ENCODE measurements at regions not wholly inside any gene's neighbourhood (a gene's known extent, or its start where the extent isn't known, plus 50 kb on each side); places are given as distances from the start of the nearest gene placed in this dataset.

DNA sequence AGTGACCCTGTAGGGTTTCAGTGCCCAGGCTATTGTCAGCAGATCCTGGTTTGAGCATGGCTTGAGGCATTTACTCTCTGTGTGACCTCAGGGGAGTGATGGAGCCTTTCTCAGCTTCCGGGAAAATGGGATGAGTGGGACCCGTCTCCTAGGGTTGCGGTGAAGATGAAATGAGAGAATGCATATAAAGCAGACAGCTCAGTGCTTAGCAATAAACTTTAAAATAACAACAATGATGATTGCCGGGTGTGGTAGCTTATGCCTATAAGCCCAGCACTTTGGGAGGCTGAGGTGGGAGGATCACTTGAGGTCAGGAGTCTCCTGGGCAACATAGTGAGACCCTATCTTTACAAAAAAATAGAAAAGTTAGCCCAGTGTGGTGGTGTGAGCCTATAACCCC lies 106.0 kb upstream of the MTHFD1L start (continued):
- TF ChIP-seq WT1 (tag by site-specific recombination; IDR thresholded peaks at IDR 0.05), result peak; percentile 59
- peak; percentile 55 for TF ChIP-seq ZBTB20 (tag by site-specific recombination; IDR thresholded peaks at IDR 0.05)

DNA sequence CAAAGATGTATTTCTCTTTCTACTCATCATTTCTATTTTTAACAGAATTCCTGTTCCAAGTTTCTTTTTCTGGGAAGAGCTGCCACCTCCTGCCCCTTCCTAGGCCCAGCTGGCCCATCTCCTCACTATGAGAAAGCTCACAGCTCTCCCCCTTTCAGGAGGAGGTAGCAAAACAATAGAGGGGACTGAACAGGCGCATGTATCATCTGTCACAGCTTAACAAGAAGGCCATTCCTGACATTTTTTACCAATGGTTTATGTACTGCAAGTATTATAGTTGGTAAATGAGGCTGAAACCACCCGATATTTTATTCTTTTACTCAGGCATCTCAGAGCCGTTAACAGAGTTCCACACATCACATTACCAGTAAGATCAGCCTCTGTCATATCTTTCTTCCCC lies 103.7 kb upstream of the MTHFD1L start:
- Histone ChIP-seq H3K4me1 (ENCODE audit: control insufficient read depth, insufficient read depth, low read length) (peaks cover 28% of the 10 kb centered on the region), H3K4me3 (ENCODE audit: low read depth, low read length) (no peak overlapping the region), H3K9me3 (ENCODE audit: control insufficient read depth, insufficient read depth, low read depth, low read length) (no peaks in the 10 kb centered on the region), H3K36me3 (ENCODE audit: control insufficient read depth in 2 of 2, insufficient read depth in 1 of 2, low read length in 2 of 2) (no peaks in the 10 kb centered on the region), H3K27ac (ENCODE audit: extremely low read depth, low read depth, low read length) (no peak overlapping the region)
- CTCF ChIA-PET, result interaction anchor here (0.6 to 1.5 kb wide), 3 partner anchors 12 to 343 kb away, joined by 3 to 4 read pairs (median 3); no protein-coding TSS in a partner anchor
- POLR2A ChIA-PET, result no interaction called here
- TF ChIP-seq ZNF214 (tag by site-specific recombination; IDR thresholded peaks at IDR 0.05; ENCODE audit: borderline replicate concordance) (no peak), ZNF433 (tag by site-specific recombination; IDR thresholded peaks at IDR 0.05; ENCODE audit: low read depth) (no peak), ZNF211 (tag by site-specific recombination; IDR thresholded peaks at IDR 0.05; ENCODE audit: low read depth) (no peak), ZNF654 (tag by site-specific recombination; IDR thresholded peaks at IDR 0.05; ENCODE audit: low read depth) (no peak), ZFP3 (tag by site-specific recombination; IDR thresholded peaks at IDR 0.05; ENCODE audit: low read depth) (no peak), ZNF146 (tag by site-specific recombination; IDR thresholded peaks at IDR 0.05) (no peak), ZNF324 (tag by site-specific recombination; IDR thresholded peaks at IDR 0.05) (no peak)

DNA sequence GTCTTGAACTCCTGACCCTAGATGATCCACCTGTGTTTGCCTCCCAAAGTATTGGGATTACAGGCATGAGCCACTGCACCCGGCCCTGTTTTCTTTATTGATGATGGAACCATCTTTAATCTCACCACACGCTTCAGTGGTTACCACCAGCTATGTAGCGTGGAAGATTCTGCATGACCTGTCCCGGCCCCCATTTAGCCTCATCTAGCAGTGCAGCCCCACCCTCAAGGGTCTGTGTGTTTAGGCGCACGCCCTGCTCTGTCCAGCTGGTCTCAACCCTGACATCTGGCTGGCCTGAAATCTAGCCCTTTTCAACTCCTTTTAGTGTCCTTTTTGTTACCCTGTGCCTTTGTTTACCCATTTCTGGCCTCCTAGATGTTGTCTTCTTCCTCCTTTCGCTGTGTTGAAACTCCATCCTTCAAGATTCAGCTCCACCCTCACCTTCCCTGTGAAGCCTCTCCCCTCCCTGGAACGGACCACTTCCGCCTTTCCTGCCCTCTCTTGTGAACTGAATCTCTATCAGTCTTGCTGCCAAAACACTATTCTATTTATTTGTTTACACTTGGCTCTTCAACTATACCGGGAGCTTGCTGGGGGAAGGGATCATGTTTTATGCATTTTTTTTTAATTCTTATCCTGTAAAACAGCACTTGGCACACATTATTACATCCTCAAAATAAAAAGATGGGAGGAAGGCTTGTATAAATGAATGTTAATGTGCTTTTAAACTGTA lies 101.0 kb upstream of the MTHFD1L start:
- ChIA-PET CTCF (interaction anchor here (0.8 to 2.3 kb wide), 5 partner anchors 23 to 346 kb away, joined by 3 to 8 read pairs (median 4); no protein-coding TSS in a partner anchor), POLR2A (no interaction called here)
- no peak overlapping the region for H3K27ac ChIP-seq (ENCODE audit: extremely low read depth, low read depth, low read length)
- H3K4me1 ChIP-seq (ENCODE audit: control insufficient read depth, insufficient read depth, low read length), result peaks cover 35% of the 10 kb centered on the region
- H3K9me3 ChIP-seq (ENCODE audit: control insufficient read depth, insufficient read depth, low read depth, low read length), result no peaks in the 10 kb centered on the region
- H3K36me3 ChIP-seq (ENCODE audit: control insufficient read depth in 2 of 2, insufficient read depth in 1 of 2, low read length in 2 of 2), result no peaks in the 10 kb centered on the region
- TF ChIP-seq, protein P1, sequence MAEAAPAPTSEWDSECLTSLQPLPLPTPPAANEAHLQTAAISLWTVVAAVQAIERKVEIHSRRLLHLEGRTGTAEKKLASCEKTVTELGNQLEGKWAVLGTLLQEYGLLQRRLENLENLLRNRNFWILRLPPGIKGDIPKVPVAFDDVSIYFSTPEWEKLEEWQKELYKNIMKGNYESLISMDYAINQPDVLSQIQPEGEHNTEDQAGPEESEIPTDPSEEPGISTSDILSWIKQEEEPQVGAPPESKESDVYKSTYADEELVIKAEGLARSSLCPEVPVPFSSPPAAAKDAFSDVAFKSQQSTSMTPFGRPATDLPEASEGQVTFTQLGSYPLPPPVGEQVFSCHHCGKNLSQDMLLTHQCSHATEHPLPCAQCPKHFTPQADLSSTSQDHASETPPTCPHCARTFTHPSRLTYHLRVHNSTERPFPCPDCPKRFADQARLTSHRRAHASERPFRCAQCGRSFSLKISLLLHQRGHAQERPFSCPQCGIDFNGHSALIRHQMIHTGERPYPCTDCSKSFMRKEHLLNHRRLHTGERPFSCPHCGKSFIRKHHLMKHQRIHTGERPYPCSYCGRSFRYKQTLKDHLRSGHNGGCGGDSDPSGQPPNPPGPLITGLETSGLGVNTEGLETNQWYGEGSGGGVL (tag by site-specific recombination; IDR thresholded peaks at IDR 0.05), result peak; percentile 59
- no peak for TF ChIP-seq ZBTB17 (tag by site-specific recombination; IDR thresholded peaks at IDR 0.05)
- no peak for TF ChIP-seq ZNF843 (tag by site-specific recombination; IDR thresholded peaks at IDR 0.05)
- TF ChIP-seq, protein P2, sequence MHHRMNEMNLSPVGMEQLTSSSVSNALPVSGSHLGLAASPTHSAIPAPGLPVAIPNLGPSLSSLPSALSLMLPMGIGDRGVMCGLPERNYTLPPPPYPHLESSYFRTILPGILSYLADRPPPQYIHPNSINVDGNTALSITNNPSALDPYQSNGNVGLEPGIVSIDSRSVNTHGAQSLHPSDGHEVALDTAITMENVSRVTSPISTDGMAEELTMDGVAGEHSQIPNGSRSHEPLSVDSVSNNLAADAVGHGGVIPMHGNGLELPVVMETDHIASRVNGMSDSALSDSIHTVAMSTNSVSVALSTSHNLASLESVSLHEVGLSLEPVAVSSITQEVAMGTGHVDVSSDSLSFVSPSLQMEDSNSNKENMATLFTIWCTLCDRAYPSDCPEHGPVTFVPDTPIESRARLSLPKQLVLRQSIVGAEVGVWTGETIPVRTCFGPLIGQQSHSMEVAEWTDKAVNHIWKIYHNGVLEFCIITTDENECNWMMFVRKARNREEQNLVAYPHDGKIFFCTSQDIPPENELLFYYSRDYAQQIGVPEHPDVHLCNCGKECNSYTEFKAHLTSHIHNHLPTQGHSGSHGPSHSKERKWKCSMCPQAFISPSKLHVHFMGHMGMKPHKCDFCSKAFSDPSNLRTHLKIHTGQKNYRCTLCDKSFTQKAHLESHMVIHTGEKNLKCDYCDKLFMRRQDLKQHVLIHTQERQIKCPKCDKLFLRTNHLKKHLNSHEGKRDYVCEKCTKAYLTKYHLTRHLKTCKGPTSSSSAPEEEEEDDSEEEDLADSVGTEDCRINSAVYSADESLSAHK (tag by site-specific recombination; IDR thresholded peaks at IDR 0.05), result 0 out of 2 replicates have a peak, but pooled peaks have one; percentile 1
- TF ChIP-seq KLF1 (tag by site-specific recombination; IDR thresholded peaks at IDR 0.05), result 0 out of 2 replicates have a peak, but pooled peaks have one; percentile 20
- TF ChIP-seq, protein P3, sequence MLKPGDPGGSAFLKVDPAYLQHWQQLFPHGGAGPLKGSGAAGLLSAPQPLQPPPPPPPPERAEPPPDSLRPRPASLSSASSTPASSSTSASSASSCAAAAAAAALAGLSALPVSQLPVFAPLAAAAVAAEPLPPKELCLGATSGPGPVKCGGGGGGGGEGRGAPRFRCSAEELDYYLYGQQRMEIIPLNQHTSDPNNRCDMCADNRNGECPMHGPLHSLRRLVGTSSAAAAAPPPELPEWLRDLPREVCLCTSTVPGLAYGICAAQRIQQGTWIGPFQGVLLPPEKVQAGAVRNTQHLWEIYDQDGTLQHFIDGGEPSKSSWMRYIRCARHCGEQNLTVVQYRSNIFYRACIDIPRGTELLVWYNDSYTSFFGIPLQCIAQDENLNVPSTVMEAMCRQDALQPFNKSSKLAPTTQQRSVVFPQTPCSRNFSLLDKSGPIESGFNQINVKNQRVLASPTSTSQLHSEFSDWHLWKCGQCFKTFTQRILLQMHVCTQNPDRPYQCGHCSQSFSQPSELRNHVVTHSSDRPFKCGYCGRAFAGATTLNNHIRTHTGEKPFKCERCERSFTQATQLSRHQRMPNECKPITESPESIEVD (tag by site-specific recombination; IDR thresholded peaks at IDR 0.05), result peak; percentile 79
- no peak overlapping the region for H3K4me3 ChIP-seq (ENCODE audit: low read depth, low read length)
